ENCODE measurements at regions not wholly inside any gene's neighbourhood (a gene's known extent, or its start where the extent isn't known, plus 50 kb on each side); places are given as distances from the start of the nearest gene placed in this dataset.

DNA sequence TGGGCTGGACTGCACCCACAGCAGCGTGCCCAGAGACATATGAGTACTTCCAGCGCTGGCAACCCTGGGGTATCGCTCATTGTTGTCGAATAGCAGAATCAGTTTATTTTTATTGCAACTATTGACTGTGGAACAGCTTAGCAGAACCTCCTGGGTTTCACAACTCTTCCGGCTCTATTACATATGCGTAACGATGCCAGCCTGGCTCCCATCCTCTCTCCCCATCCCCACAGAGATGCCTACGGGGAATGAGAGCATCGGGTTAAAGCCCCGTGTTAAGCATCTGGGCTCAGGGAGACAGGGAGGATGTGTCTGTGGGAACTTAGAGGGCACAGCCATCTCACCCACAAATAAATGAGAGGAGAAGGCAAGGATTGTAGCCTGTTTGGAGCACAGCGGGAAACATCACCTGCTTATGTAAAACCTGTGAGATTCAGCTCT, 76.6 kb upstream of the DLG1 start:
- peaks cover 16% of the 10 kb centered on the region for H3K4me1 Mint-ChIP-seq
- no peaks in the 10 kb centered on the region for H3K9me3 Mint-ChIP-seq
- H3K36me3 Mint-ChIP-seq: no peaks in the 10 kb centered on the region
- H3K4me3 Mint-ChIP-seq: no peak overlapping the region
- H3K27ac Mint-ChIP-seq: no peak overlapping the region
- TF ChIP-seq SMAD3 (CRISPR knock-in tag; IDR thresholded peaks at IDR 0.05; ENCODE audit: borderline replicate concordance) (no peak), NFE2L1 (CRISPR knock-in tag; IDR thresholded peaks at IDR 0.05) (no peak), TEAD1 (CRISPR knock-in tag; IDR thresholded peaks at IDR 0.05) (no peak), ETV6 (CRISPR knock-in tag; IDR thresholded peaks at IDR 0.05) (no peak)
- CTCF ChIA-PET: no interaction called here
- POLR2A ChIA-PET: no interaction called here
- no peak for DNase-seq (ENCODE audit: low spot score)
- no peaks in the 10 kb centered on the region for H3K27me3 Mint-ChIP-seq (ENCODE audit: low read depth)
- ATAC-seq: no peak

DNA sequence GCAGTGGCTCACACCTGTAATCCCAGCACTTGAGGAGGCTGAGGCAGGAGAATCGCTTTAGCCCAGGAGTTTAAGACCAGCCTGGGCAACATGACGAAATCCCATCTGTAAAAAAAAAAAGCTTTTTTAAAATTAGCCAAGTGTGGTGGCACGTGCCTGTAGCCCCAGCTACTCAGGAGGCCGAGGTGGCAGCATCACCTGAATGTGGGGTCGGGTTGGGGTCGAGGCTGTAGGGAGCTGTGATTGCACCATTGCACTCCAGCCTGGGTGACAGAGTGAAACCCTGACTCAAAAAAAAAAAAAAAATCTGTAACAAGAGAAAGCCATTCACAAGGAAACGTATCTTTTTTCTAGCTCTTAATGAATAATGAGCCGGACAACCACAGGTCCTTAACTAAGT, 74.7 kb upstream of the DLG1 start:
- H3K27me3 Mint-ChIP-seq (ENCODE audit: low read depth): no peaks in the 10 kb centered on the region
- H3K9me3 Mint-ChIP-seq: no peaks in the 10 kb centered on the region
- POLR2A ChIA-PET: interaction anchor here (0.6 kb wide), 1 partner anchor 53 kb away, joined by 3 read pairs; no protein-coding TSS in a partner anchor
- ATAC-seq (no peak), DNase-seq (ENCODE audit: low spot score) (no peak)
- H3K4me1 Mint-ChIP-seq: peaks cover 16% of the 10 kb centered on the region
- no peaks in the 10 kb centered on the region for H3K36me3 Mint-ChIP-seq
- CTCF ChIA-PET: interaction anchor here (1.1 kb wide), 1 partner anchor 81 kb away, joined by 3 read pairs; no protein-coding TSS in a partner anchor
- TF ChIP-seq ATF1 (CRISPR knock-in tag; IDR thresholded peaks at IDR 0.05) (no peak), NR3C1 (CRISPR knock-in tag; conservative IDR thresholded peaks at IDR 0.05; ENCODE audit: low read depth) (no peak), JUN (CRISPR knock-in tag; IDR thresholded peaks at IDR 0.05) (no peak), HMGXB4 (CRISPR knock-in tag; IDR thresholded peaks at IDR 0.05) (no peak), IRF2 (CRISPR knock-in tag; IDR thresholded peaks at IDR 0.05; ENCODE audit: borderline replicate concordance, low read depth) (no peak), EMX1 (CRISPR knock-in tag; IDR thresholded peaks at IDR 0.05) (no peak), RELA (CRISPR knock-in tag; IDR thresholded peaks at IDR 0.05; ENCODE audit: borderline replicate concordance) (no peak), TCF7 (CRISPR knock-in tag; IDR thresholded peaks at IDR 0.05; ENCODE audit: low read depth) (no peak), ZNF425 (CRISPR knock-in tag; conservative IDR thresholded peaks at IDR 0.05) (no peak), NFYB (CRISPR knock-in tag; conservative IDR thresholded peaks at IDR 0.05; ENCODE audit: low read depth) (no peak), ZNF121 (CRISPR knock-in tag; IDR thresholded peaks at IDR 0.05) (no peak), CREM (CRISPR knock-in tag; IDR thresholded peaks at IDR 0.05) (no peak)
- TF ChIP-seq, protein P1, sequence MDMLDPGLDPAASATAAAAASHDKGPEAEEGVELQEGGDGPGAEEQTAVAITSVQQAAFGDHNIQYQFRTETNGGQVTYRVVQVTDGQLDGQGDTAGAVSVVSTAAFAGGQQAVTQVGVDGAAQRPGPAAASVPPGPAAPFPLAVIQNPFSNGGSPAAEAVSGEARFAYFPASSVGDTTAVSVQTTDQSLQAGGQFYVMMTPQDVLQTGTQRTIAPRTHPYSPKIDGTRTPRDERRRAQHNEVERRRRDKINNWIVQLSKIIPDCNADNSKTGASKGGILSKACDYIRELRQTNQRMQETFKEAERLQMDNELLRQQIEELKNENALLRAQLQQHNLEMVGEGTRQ (CRISPR knock-in tag; IDR thresholded peaks at IDR 0.05): no peak
- TF ChIP-seq, protein P2, sequence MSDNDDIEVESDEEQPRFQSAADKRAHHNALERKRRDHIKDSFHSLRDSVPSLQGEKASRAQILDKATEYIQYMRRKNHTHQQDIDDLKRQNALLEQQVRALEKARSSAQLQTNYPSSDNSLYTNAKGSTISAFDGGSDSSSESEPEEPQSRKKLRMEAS (CRISPR knock-in tag; IDR thresholded peaks at IDR 0.05): no peak
- TF ChIP-seq, protein P3, sequence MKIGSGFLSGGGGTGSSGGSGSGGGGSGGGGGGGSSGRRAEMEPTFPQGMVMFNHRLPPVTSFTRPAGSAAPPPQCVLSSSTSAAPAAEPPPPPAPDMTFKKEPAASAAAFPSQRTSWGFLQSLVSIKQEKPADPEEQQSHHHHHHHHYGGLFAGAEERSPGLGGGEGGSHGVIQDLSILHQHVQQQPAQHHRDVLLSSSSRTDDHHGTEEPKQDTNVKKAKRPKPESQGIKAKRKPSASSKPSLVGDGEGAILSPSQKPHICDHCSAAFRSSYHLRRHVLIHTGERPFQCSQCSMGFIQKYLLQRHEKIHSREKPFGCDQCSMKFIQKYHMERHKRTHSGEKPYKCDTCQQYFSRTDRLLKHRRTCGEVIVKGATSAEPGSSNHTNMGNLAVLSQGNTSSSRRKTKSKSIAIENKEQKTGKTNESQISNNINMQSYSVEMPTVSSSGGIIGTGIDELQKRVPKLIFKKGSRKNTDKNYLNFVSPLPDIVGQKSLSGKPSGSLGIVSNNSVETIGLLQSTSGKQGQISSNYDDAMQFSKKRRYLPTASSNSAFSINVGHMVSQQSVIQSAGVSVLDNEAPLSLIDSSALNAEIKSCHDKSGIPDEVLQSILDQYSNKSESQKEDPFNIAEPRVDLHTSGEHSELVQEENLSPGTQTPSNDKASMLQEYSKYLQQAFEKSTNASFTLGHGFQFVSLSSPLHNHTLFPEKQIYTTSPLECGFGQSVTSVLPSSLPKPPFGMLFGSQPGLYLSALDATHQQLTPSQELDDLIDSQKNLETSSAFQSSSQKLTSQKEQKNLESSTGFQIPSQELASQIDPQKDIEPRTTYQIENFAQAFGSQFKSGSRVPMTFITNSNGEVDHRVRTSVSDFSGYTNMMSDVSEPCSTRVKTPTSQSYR (CRISPR knock-in tag; IDR thresholded peaks at IDR 0.05): no peak
- TF ChIP-seq, protein P4, sequence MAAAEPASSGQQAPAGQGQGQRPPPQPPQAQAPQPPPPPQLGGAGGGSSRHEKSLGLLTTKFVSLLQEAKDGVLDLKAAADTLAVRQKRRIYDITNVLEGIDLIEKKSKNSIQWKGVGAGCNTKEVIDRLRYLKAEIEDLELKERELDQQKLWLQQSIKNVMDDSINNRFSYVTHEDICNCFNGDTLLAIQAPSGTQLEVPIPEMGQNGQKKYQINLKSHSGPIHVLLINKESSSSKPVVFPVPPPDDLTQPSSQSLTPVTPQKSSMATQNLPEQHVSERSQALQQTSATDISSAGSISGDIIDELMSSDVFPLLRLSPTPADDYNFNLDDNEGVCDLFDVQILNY (CRISPR knock-in tag; IDR thresholded peaks at IDR 0.05): no peak
- TF ChIP-seq, protein P5, sequence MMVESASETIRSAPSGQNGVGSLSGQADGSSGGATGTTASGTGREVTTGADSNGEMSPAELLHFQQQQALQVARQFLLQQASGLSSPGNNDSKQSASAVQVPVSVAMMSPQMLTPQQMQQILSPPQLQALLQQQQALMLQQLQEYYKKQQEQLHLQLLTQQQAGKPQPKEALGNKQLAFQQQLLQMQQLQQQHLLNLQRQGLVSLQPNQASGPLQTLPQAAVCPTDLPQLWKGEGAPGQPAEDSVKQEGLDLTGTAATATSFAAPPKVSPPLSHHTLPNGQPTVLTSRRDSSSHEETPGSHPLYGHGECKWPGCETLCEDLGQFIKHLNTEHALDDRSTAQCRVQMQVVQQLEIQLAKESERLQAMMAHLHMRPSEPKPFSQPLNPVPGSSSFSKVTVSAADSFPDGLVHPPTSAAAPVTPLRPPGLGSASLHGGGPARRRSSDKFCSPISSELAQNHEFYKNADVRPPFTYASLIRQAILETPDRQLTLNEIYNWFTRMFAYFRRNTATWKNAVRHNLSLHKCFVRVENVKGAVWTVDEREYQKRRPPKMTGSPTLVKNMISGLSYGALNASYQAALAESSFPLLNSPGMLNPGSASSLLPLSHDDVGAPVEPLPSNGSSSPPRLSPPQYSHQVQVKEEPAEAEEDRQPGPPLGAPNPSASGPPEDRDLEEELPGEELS (CRISPR knock-in tag; IDR thresholded peaks at IDR 0.05): no peak
- TF ChIP-seq, protein P6, sequence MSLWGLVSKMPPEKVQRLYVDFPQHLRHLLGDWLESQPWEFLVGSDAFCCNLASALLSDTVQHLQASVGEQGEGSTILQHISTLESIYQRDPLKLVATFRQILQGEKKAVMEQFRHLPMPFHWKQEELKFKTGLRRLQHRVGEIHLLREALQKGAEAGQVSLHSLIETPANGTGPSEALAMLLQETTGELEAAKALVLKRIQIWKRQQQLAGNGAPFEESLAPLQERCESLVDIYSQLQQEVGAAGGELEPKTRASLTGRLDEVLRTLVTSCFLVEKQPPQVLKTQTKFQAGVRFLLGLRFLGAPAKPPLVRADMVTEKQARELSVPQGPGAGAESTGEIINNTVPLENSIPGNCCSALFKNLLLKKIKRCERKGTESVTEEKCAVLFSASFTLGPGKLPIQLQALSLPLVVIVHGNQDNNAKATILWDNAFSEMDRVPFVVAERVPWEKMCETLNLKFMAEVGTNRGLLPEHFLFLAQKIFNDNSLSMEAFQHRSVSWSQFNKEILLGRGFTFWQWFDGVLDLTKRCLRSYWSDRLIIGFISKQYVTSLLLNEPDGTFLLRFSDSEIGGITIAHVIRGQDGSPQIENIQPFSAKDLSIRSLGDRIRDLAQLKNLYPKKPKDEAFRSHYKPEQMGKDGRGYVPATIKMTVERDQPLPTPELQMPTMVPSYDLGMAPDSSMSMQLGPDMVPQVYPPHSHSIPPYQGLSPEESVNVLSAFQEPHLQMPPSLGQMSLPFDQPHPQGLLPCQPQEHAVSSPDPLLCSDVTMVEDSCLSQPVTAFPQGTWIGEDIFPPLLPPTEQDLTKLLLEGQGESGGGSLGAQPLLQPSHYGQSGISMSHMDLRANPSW (CRISPR knock-in tag; conservative IDR thresholded peaks at IDR 0.05; ENCODE audit: low read depth): no peak
- H3K27ac Mint-ChIP-seq: no peak overlapping the region
- no peak overlapping the region for H3K4me3 Mint-ChIP-seq
